ENCODE measurements at regions not wholly inside any gene's neighbourhood (a gene's known extent, or its start where the extent isn't known, plus 50 kb on each side); places are given as distances from the start of the nearest gene placed in this dataset.
"Not testable (repeated sequence)": the region's sequence is repeated elsewhere in the genome, so short reads cannot be mapped to it uniquely, and the experiment has no call there.

DNA sequence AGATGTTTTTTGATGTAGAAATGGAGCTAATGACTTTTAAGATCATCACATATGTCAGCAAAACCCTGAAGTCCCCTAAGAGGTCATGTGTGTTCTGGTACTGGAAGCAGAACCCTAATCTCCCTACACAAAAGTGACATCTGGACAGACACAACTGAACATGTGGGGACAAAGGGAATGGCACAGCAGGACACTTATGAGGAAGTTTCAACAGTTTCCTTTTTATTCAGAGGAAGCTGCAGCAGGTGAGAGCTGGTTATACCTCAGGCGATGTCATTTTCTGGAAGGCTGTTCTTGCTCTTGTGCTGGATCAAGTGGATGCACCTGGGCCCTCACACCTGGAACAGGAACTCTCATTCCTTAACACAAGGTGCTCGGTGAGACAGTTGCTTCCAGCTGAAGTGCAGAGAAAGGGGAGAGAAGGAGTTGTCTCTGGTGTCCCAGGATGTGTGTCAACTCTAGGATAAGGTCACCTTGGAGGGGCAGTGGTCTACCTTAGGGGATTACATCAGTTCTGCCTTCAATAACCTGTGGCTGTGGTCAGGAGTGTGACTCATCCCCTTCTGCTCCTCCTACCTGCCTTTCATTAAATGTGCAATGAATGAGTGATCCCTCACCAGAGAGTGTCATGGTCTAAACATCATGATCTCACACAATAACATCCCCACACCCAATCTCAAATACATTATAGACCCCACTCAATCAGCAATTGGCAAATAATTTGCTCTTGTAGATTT, 463.4 kb downstream of the TMEM121 start:
- peak; percentile 86 for DNase-seq
- Mint-ChIP-seq H3K27me3 (no peaks in the 10 kb centered on the region), H3K4me3 (no peak overlapping the region), H3K4me1 (ENCODE audit: low read depth) (peaks cover 76% of the 10 kb centered on the region), H3K9me3 (no peaks in the 10 kb centered on the region), H3K27ac (peak overlapping the region; percentile 78), H3K36me3 (ENCODE audit: low read depth) (no peaks in the 10 kb centered on the region)
- ChIA-PET POLR2A (no interaction called here), CTCF (interaction anchor here (0.8 to 6.7 kb wide), 4 partner anchors 9 to 56 kb away, joined by 3 to 46 read pairs (median 6); no protein-coding TSS in a partner anchor)
- intact Hi-C loops (cut with micrococcal nuclease) = no loop called here
- TF ChIP-seq, protein P1, sequence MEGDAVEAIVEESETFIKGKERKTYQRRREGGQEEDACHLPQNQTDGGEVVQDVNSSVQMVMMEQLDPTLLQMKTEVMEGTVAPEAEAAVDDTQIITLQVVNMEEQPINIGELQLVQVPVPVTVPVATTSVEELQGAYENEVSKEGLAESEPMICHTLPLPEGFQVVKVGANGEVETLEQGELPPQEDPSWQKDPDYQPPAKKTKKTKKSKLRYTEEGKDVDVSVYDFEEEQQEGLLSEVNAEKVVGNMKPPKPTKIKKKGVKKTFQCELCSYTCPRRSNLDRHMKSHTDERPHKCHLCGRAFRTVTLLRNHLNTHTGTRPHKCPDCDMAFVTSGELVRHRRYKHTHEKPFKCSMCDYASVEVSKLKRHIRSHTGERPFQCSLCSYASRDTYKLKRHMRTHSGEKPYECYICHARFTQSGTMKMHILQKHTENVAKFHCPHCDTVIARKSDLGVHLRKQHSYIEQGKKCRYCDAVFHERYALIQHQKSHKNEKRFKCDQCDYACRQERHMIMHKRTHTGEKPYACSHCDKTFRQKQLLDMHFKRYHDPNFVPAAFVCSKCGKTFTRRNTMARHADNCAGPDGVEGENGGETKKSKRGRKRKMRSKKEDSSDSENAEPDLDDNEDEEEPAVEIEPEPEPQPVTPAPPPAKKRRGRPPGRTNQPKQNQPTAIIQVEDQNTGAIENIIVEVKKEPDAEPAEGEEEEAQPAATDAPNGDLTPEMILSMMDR (IDR thresholded peaks at IDR 0.05) = no peak
- peak; percentile 75 for ATAC-seq

GRCh38 chr14:105991677-105992076, 465.3 kb downstream of the TMEM121 start:
- H3K27me3 Mint-ChIP-seq; H3K36me3 Mint-ChIP-seq (ENCODE audit: low read depth); H3K27ac Mint-ChIP-seq; DNase-seq; ATAC-seq; H3K4me3 Mint-ChIP-seq; H3K9me3 Mint-ChIP-seq; intact Hi-C loops (cut with micrococcal nuclease): not testable (repeated sequence)
- peaks cover 73% of the 10 kb centered on the region for H3K4me1 Mint-ChIP-seq (ENCODE audit: low read depth)
- POLR2A ChIA-PET = interaction anchor here (0.9 kb wide), 1 partner anchor 22 kb away, joined by 3 read pairs; no protein-coding TSS in a partner anchor
- CTCF ChIA-PET = interaction anchor here (1.2 kb wide), 1 partner anchor 10 kb away, joined by 7 read pairs; no protein-coding TSS in a partner anchor

- CTCF ChIA-PET = interaction anchor here (1.2 to 4.4 kb wide), 2 partner anchors 19 to 48 kb away, joined by 3 to 26 read pairs; no protein-coding TSS in a partner anchor
- peak; percentile 13 for ATAC-seq
- peaks cover 60% of the 10 kb centered on the region for H3K4me1 Mint-ChIP-seq (ENCODE audit: low read depth)
Observed at GRCh38 chr14:105993814-105994213, 467.4 kb downstream of the TMEM121 start.

DNA sequence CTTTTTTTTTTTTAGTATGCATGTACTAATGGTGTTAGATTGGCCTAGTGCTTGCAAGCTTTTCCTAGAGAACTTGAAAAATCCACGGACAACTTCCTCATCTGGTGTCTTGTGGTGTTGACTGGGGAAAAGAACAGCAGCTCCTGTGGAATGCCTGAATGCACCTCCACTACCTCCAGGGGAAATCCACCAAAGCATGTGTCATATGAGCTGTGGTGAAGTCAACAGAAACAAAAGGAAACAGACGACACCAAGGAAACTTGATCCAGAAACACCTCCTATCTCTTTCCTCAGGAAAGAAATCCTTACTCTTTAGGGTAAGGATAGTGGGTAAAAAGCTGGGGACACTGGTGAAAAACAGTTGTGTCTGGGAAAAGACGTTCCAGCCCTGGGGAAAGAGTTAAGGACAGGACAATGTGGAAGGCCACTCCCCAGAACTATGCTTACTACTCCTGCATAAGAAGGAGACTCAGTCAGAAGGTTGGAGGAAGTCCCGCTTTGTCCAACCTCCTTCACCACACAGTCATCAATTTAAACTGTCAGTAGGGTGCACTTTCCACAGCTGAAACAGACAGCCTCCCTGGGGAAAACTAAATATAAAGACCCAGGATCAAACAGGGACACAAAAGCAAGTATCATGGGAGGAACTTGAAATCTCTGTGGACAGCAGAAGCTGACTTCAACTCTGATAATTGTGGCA, 468.8 kb downstream of the TMEM121 start:
- peaks cover 59% of the 10 kb centered on the region for H3K4me1 Mint-ChIP-seq (ENCODE audit: low read depth)
- H3K27ac Mint-ChIP-seq; H3K36me3 Mint-ChIP-seq (ENCODE audit: low read depth); DNase-seq; H3K27me3 Mint-ChIP-seq; H3K9me3 Mint-ChIP-seq; ATAC-seq; POLR2A ChIA-PET; intact Hi-C loops (cut with micrococcal nuclease); H3K4me3 Mint-ChIP-seq: not testable (repeated sequence)
- CTCF ChIA-PET = interaction anchor here (4.4 kb wide), 1 partner anchor 21 kb away, joined by 26 read pairs; no protein-coding TSS in a partner anchor

More at GRCh38 chr14:105993814-105994213, 467.4 kb downstream of the TMEM121 start:
- Mint-ChIP-seq H3K27me3 (no peaks in the 10 kb centered on the region), H3K9me3 (no peaks in the 10 kb centered on the region), H3K36me3 (ENCODE audit: low read depth) (no peaks in the 10 kb centered on the region), H3K4me3 (no peak overlapping the region), H3K27ac (peak overlapping the region; percentile 59)
- peak; percentile 40 for DNase-seq
- POLR2A ChIA-PET = interaction anchor here (0.6 kb wide), 1 partner anchor 8 kb away, joined by 4 read pairs; no protein-coding TSS in a partner anchor
- TF ChIP-seq, protein P1 (IDR thresholded peaks at IDR 0.05) = no peak
- intact Hi-C loops (cut with micrococcal nuclease) = no loop called here

DNA sequence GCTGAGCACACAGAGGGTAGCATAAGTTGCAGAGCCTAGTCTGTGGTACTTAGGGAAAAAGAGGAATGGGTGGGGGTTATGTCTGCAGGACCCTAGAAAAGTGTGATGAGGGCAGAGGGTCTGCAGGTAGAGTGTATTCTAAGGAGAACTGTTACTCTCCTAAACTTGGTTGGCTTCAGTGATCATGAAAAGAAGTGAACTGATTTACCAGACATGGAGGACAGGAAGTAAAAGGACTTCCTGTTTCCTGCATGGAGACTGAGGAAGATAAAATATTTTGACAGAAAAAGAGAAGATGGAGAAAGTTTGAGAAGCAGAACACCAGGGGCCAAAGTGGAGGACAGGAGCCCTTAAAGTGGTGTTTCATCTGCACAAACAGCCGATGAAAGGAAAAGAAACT, 472.2 kb downstream of the TMEM121 start:
- H3K27me3 Mint-ChIP-seq; intact Hi-C loops (cut with micrococcal nuclease); H3K9me3 Mint-ChIP-seq; ATAC-seq; POLR2A ChIA-PET; DNase-seq; H3K36me3 Mint-ChIP-seq (ENCODE audit: low read depth): not testable (repeated sequence)
- Mint-ChIP-seq H3K4me1 (ENCODE audit: low read depth) (peaks cover 58% of the 10 kb centered on the region), H3K27ac (peak overlapping the region; percentile 85), H3K4me3 (peak overlapping the region; percentile 34)
- CTCF ChIA-PET = interaction anchor here (0.6 to 1.1 kb wide), 7 partner anchors 10 to 35 kb away, joined by 3 to 14 read pairs (median 5); no protein-coding TSS in a partner anchor

- CTCF ChIA-PET = interaction anchor here (0.6 to 2.6 kb wide), 8 partner anchors 11 to 36 kb away, joined by 3 to 19 read pairs (median 6); no protein-coding TSS in a partner anchor
- Mint-ChIP-seq H3K9me3 (no peaks in the 10 kb centered on the region), H3K27me3 (no peaks in the 10 kb centered on the region), H3K4me1 (ENCODE audit: low read depth) (peaks cover 54% of the 10 kb centered on the region), H3K4me3 (peak overlapping the region; percentile 50), H3K27ac (peak overlapping the region; percentile 78), H3K36me3 (ENCODE audit: low read depth) (no peaks in the 10 kb centered on the region)
- DNase-seq (peak; percentile 99), ATAC-seq (peak; percentile 87)
- TF ChIP-seq, protein P1 (IDR thresholded peaks at IDR 0.05) = peak; percentile 94
- POLR2A ChIA-PET = no interaction called here
- intact Hi-C loops (cut with micrococcal nuclease) = no loop called here
Observed at GRCh38 chr14:105999361-106000028, 473.1 kb downstream of the TMEM121 start.

DNA sequence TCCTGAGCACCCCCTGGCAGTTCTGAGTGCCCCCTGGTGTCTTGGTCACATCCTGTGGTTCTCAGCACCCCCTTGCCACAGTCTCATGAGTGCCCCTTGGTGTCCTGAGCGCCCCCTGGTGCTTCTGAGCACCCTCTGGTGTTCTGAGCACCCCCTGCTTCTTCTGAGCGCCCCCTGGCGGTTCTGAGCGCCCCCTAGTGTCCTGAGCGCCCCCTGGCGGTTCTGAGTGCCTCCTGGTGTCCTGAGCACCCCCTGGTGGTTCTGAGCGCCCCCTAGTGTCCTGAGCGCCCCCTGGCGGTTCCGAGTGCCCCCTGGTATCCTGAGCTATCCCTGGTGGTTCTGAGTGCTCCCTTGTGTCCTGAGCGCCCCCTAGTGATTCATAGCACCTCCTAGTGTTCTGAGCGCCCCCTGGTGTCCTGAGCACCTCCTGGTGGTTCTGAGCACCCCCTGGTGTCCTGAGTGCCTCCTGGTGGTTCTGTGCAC, 473.7 kb downstream of the TMEM121 start:
- intact Hi-C loops (cut with micrococcal nuclease); H3K27me3 Mint-ChIP-seq; H3K36me3 Mint-ChIP-seq (ENCODE audit: low read depth); H3K4me3 Mint-ChIP-seq; H3K9me3 Mint-ChIP-seq: not testable (repeated sequence)
- peak; percentile 76 for DNase-seq
- Mint-ChIP-seq H3K4me1 (ENCODE audit: low read depth) (peaks cover 52% of the 10 kb centered on the region), H3K27ac (peak overlapping the region; percentile 63)
- ChIA-PET POLR2A (interaction anchor here (0.6 to 1.5 kb wide), 3 partner anchors 9 to 25 kb away, joined by 3 to 5 read pairs (median 3); no protein-coding TSS in a partner anchor), CTCF (interaction anchor here (0.6 to 3.5 kb wide), 15 partner anchors 8 to 140 kb away, joined by 3 to 52 read pairs (median 5); no protein-coding TSS in a partner anchor)
- ATAC-seq = peak; percentile 25
